GM23338 (cell line): ENCODE measurements at regions not wholly inside any gene's neighbourhood (a gene's known extent, or its start where the extent isn't known, plus 50 kb on each side); places are given as distances from the start of the nearest gene placed in this dataset.

Experiments
- EZH2 ChIP-seq: fragments of 200-600 bp; sonication (generic); IDR thresholded peaks from one replicate; pipeline ENCODE4 v1.8.0; 2017; ENCODE audit warnings: antibody characterized with exemption, mild to moderate bottlenecking, low read depth; ENCODE audit not compliant: unreplicated experiment
- EZH2phosphoT487 ChIP-seq: fragments of 200-600 bp; sonication (generic); IDR thresholded peaks from one replicate; pipeline ENCODE4 v1.8.1; 2018; ENCODE audit warnings: antibody characterized with exemption; ENCODE audit not compliant: unreplicated experiment
- JUNB ChIP-seq: IDR thresholded peaks from one replicate; pipeline ENCODE4 v1.6.1; 2016; ENCODE audit warnings: antibody characterized with exemption; ENCODE audit not compliant: unreplicated experiment
- NANOG ChIP-seq: IDR thresholded peaks from 2 replicates; pipeline ENCODE4 v1.6.1; 2016; ENCODE audit warnings: antibody characterized with exemption, borderline replicate concordance
- POLR2AphosphoS5 ChIP-seq: IDR thresholded peaks from 2 replicates; pipeline ENCODE4 v1.6.1; 2016; ENCODE audit warnings: antibody characterized with exemption, low read depth
- REST ChIP-seq: IDR thresholded peaks from one replicate; pipeline ENCODE4 v1.6.1; 2018; ENCODE audit warnings: antibody characterized with exemption; ENCODE audit not compliant: unreplicated experiment
- ZNF114 ChIP-seq: fragments of 250-450 bp; sonication (Bioruptor Pico); IDR thresholded peaks from 2 replicates; pipeline ENCODE4 v1.5.0; 2020; ENCODE audit warnings: mild to moderate bottlenecking, moderate library complexity
- ZNF462 ChIP-seq: fragments of 250-450 bp; sonication (Bioruptor Pico); IDR thresholded peaks from 2 replicates; pipeline ENCODE4 v1.5.0; 2020; ENCODE audit warnings: mild to moderate bottlenecking, moderate library complexity
- TF ChIP-seq, protein P1 (sequence below), 2 experiments: fragments of 200-600 bp in 1 of 2; sonication (generic) in 1 of 2; conservative IDR thresholded peaks; 2 replicates each; pipeline versions ENCODE4 v1.5.1 to v1.6.1; 2016 to 2017; ENCODE audit warnings: antibody characterized with exemption in 2 of 2, low read depth in 2 of 2, mild to moderate bottlenecking in 2 of 2, moderate library complexity in 1 of 2

GRCh38 chr5:39479537-39479936, 54.8 kb upstream of the DAB2 start:
- TF ChIP-seq, protein P1, sequence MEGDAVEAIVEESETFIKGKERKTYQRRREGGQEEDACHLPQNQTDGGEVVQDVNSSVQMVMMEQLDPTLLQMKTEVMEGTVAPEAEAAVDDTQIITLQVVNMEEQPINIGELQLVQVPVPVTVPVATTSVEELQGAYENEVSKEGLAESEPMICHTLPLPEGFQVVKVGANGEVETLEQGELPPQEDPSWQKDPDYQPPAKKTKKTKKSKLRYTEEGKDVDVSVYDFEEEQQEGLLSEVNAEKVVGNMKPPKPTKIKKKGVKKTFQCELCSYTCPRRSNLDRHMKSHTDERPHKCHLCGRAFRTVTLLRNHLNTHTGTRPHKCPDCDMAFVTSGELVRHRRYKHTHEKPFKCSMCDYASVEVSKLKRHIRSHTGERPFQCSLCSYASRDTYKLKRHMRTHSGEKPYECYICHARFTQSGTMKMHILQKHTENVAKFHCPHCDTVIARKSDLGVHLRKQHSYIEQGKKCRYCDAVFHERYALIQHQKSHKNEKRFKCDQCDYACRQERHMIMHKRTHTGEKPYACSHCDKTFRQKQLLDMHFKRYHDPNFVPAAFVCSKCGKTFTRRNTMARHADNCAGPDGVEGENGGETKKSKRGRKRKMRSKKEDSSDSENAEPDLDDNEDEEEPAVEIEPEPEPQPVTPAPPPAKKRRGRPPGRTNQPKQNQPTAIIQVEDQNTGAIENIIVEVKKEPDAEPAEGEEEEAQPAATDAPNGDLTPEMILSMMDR (conservative IDR thresholded peaks at IDR 0.05; ENCODE audit: low read depth in 2 of 2) = no peak
- TF ChIP-seq JUNB (no peak), POLR2AphosphoS5 (no peak), EZH2 (no peak), REST (no peak), EZH2phosphoT487 (no peak), NANOG (no peak), ZNF462 (CRISPR knock-in tag) (no peak), ZNF114 (CRISPR knock-in tag) (no peak)
